ENCODE measurements at regions not wholly inside any gene's neighbourhood (a gene's known extent, or its start where the extent isn't known, plus 50 kb on each side); places are given as distances from the start of the nearest gene placed in this dataset.

DNA sequence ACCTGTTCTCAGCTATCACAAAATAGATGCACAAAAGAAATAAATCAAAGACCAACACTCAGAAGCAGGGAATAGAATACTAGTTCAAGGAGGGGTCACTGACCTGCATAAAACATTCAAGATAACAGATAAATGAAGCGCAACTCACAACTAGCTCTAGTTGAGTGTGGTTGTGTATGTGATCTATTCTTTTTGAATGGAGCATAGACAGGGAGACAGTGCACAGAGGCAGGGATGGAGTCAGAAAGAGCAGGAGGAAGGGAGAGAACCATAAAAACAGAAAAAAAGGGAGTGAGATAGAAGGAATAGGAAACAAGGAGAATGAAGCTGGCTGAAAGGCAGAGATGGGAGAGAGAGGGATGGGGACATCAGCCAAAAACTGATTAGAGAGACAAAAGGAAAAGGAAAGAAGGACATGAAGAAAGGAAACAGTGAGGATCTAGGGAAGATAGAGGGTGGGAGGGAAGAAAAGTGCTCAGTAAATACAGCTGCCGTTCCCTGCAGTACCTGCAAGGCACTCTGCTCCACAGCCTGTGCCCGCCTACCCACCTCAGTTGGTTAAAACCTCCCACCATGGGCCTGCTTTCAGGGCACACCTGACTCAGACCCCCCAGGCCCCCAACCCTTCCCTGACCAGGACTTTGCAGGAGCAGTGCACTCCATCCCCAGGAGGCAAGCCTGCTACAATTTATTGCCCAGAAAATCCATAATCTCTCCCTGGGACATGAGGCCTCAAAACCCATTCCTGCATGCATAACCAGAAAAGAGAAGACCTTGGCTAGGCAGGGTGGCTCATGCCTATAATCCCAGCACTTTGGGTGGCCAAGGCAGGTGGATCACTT, 385.2 kb upstream of the POU3F1 start:
- DNase-seq = no peak

DNA sequence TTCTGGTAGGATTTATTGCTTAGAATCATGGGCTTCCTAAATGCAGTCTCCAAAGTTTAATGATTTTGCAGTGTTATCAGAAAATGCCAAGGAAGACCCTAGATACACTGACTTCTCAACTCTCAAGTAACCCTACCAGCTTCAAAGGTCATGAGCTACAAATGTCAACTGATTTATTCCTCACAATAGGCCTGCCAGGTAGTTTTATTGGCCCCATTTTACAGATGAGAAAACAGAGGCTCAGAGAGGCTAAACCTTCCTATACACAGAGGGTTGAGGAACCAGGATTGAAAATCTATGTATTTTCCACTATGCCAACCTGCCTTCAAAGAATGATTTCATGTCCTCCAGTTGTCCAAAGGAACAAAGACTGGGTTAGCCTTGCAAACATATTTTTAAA, 384.4 kb upstream of the POU3F1 start:
- no peak for DNase-seq

DNA sequence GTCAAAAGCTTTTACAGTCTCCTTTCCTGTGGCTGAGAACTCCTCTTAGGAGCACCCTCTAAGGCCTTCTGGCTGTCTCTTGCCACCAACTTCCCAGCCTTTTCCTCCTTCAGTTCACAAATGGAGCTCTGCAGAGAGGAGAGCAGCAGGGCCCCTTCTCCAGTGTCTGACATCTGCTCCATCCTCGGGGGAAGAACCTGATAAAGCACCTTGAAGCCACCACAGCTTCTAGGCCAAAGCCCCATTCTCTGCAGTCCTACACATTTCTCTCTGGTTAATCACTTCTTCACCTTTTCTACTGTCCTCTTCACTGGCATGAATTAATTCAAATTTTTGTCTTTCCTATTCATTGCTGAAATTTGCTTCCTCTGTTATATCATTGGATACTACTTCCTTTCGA, 378.1 kb upstream of the POU3F1 start:
- DNase-seq = no peak

DNA sequence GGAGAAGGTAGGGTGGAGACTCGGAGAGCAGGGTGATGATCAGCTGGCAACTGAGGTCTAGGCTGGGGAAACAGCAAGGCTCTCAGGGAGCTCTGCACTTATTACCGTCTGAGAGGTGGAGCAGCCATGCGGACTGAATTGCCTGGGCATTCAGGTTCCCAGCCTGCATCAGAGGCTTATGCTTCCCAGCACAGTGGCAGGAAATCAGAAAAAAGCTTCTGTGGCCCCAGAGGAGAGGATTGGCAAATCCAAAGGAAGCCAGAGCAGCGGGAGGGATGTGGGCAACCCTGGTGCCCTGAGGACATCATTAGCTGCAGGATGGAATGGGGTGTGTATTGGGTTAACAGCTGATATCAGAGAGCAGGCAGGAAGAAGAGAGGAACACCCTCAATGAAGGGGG, 374.1 kb upstream of the POU3F1 start:
- no peak for DNase-seq

DNA sequence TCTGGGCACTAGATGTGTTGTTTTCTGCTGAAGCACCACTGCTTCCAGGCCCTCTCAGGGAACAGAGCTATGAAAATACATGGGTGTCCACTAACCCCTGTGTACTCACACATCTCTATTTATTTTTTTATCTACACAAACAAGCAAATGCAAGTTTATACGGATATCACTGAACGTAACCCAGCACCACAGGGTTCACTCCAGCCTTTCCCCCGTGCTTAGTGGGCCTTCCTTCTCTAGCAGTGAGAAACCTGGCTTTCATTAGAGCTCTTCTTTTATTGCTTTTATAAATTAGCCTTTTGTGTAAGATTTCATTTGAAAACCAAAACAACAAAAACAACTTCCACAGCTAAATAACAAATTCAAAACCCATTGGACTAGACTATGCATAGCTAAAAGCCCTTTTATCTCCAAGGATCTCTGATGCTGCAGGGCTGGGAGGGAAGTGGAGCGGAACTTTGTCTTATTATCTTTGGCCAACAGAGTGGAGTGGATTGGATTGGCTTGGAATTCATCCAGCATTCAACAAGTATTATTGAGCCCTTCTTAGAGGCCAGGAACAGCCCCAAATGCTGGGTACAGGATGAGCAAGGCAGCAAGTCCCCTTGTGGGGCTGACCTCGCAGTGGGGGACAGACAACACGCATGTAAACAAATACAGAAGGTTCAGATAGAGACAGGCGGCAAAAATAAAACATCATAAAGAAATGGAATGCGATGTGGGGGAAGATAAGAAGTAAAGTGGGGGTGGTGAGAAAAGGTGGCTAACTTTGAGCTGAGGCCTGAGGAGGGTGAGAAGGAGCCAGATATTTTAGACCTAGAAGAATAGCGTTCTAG, 371.8 kb upstream of the POU3F1 start:
- peak in 22 of 56 donors; percentile 1 to 50 (median 26) for DNase-seq

DNA sequence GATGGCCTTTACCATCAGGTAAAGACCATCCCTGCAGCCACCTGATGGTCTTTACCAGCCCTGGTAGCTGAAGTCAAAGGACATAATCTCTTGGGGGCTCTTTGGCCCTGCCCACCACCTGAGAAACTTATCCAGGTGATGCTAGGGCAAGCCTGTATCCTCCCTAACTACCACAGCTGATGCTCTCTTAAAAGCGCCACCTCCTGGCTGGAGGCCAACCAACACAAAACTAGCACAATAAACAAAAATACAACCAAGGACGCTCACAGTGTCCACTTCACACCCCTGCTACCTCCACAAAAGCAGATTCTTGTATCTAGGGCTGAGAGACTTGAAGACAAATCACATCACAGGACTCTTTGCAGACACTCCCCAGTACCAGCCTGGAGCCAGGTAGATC, 357.1 kb upstream of the POU3F1 start:
- DNase-seq = no peak

DNA sequence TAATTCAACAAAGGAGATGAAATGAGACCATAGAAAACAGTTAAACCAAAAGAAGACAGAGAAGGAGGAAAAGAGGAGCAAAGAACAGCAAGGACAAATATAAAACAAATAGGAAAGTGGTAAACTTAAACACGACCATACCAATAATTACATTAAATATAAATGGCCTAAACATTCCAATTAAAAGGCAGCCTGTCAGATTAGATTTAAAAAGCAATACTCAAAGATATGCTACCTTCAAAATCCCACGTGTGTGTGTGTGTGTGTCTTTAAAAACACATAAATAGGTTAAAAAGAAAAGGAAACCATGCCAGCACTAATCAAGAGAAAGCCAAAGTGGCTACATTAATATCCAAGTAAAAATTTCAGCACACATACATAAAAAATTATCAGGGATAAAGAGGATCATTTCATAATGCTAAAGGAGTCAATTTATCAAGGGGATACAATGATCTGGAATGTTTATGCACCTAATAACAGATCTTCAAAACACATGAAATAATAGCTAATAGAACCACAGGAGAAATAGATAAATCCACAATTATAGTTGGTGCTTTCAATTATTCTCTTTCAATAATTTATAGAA, 355.7 kb upstream of the POU3F1 start:
- DNase-seq = no peak

DNA sequence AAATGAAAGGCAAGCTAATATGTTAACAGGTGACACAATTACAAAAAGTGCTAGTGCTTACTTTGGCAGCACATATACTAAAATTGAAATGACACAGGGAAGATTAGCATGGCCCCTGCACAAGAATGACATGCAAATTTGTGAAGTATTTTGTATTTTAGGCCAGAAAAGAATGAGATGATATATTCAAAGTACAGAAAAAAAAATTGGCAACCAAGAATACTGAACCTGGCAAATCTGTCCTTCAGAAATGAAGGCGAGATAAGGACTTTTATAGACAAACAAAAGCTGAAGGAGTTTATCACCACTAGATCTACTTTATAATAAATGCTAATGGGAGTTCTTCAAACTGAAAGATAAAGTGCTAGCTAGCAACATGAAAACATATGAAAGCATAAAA, 350.0 kb upstream of the POU3F1 start:
- no peak for DNase-seq

DNA sequence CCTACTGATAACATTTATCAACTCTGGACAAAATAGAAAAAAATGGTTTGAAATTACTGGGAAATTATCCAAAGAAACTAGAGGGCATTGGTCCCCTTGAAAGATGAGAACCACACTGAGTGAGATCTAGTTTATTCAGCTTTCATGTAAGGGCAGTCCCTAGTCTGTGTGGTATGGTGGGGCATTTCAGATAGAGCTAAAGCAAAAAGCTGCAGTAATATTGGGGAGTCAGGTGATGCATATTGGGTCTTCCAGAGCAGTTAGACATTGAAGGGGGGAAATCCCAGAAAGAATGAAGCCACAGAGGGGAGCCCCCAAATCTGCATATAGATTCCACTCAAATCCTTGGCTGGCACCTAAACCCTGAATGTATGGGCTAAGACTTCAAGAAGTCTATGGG, 347.7 kb upstream of the POU3F1 start:
- DNase-seq = no peak

DNA sequence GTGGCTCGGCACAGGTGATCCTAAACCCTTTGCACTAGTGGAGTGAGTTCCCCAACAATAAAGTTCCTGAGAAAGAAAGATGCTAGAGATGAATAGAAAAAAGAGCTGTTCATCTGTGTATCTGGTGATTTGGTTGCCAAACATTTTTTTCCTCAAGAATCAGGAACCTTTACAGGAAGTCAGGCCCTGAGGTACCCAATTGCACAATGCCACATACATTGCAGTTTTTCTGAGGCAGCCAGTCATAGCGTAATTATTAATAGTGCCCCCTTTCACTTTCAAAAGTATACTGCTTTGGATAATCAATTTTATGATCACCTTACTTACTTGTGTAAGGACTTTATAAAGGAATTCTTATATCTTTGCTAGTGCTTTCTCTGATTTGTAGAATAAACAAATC, 346.3 kb upstream of the POU3F1 start:
- DNase-seq = no peak

DNA sequence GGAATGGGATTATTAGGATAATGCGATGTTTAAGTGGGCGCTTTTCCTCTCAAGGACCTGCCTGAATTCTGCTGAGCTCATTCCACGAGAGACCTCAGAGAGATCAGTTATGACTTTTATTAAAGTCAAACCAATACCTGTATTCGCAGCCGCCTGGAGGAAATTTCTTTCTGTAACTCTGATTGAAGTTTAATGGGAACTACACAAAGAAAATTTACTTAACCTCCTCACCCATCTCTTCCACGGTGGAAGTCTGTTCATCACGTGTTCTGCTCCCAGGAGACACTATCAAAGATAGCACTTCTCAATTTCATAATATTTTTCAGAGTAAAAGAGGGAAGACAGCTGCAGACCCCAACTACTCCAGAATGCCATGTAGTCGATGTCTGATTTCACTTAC, 334.7 kb upstream of the POU3F1 start:
- DNase-seq = no peak

DNA sequence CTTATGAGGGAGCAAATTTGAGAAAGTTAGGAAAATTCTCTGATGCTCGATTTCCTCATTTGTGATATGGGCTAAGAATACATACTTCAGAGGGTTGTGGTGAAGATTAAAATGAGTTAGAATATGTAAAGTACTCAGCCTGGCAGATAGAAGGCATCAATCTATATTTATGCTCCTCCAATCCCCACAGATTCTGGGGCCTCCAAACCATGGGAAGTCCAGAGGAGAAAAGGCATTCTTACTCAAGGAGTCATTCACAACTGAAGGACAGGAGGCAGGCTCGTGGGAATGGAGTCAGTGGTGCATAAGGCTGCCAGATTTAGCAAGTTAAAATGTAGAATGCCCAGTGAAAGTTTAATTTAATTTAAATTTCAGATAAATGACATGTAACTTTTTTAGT, 330.0 kb upstream of the POU3F1 start:
- no peak for DNase-seq

DNA sequence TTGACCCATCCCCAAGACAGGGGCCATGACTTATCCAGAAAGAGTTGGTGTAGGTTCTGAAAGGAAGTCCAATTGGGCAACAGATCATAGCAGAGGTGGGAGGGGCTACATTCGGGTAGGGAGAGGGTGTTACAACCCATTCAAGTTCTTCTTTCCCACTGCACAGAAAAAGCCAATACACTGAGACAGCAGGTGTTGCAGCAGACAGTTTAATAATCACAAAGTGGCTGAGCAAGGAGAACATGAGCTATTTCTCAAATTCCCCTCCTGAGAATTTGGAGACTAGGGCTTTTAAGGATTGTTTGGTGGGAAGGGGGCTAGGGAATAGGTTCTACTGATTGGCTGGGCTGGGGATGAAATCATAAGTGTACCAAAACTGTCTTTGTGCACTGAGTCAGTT, 328.4 kb upstream of the POU3F1 start:
- no peak for DNase-seq

DNA sequence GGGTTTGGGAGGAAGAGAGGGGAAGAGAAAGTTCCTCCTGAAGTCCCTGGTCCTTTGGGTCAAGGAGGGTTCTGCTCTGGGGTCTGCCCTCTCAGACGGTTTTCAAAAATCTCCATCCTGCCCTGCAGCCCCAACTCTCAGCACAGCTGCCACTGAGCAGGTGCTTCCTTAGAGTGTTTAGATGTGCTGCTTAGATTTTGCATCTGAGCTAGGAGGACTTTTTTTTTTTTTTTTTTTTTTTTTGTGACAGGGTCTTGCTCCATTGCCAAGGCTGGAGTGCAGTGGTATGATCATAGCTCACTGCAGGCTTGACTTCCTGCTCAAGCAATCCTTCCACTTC, 324.9 kb upstream of the POU3F1 start:
- no peak for DNase-seq

DNA sequence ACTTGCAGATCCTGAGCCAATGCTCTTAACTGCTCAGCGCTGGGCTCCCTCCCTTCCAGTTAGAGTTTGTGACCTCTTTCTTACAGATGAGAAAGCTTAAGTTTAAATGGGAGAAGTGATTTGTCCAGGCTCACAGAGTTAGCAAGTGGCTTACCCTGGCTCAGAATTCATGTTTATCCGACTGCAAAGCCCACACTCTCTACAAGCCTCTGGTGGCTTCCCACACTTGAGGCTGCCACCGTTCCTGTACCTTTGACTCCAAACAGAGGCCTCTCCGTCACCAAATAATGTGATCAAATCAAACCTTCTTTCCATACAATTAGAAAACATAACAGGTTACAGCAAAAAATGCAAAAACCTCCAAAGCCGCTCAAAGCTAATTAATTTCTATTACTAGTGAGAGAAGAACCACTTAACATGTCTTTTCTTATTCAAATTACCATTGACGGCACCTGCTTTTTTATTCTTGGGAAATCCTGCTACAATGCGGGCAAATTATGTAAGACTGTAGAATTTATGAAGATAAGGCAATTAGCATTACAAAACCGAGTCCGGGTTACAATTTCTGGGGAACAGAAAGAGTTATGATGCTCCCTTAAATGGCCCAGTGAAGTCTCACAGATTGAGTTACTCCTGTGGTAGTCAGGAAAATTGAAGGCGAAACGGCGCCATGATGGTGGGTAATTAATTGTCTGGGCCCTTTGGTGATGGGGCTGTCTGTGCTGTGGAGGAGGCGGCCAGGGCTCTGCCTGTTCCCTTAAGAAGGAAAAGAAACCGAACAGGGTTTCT, 324.3 kb upstream of the POU3F1 start:
- no peak for DNase-seq

DNA sequence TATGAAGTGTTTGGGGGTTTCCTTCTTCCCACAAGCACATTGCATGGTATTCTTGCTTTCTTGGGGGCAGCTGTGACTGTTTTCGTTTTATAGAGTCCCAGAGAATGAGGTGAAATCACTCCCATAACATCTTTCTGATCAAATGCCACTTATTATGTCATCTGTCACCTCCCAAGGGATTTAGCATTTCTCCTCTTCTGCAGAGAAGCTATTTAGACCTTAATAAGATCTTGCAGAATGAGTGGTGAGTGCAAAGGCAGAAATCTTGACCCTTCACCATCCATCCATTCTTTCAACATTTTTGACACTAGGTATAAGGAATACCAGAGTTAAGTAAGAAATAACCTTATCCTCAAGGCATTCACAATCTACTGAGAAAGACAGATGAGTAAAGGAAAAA, 318.6 kb upstream of the POU3F1 start:
- DNase-seq = no peak

DNA sequence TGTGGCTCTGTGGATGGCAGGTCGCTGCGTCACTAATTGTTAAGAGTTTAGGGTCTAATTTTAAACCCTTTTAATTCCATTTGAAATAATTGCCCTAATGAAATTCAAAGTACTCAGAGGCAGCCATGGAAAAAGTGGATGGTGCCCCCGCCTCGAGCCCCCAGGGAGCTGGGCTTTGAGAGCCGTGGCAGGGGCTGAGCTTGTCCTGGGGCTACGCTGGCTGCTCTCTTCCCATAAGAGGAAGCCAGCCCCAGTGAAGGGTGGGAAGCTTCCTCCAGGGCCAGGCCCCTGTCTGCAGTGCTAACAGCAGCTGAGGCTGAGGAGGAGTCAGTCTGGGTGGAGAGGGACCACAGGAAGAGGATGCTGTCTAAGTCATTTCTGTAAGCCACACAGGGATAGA, 315.0 kb upstream of the POU3F1 start:
- DNase-seq = no peak

DNA sequence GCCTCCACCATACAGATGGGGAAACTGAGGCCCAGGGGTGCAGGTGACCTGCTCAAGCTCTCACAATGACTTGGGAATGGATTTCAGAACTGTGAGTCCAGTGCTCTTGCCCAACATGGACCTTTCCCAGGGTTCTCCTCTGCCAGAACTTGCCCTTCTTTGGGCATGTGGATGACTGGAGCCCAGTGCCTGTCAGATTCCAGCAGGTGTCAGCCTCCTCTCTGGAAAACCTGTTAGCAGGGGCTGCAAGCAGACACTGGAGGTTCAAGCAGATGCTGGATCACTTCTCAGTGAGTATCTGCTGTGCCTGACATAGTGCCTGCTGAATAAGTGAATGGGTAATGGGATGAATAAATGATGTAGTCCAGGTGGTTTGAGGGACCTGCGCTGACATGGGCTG, 314.2 kb upstream of the POU3F1 start:
- DNase-seq = no peak

DNA sequence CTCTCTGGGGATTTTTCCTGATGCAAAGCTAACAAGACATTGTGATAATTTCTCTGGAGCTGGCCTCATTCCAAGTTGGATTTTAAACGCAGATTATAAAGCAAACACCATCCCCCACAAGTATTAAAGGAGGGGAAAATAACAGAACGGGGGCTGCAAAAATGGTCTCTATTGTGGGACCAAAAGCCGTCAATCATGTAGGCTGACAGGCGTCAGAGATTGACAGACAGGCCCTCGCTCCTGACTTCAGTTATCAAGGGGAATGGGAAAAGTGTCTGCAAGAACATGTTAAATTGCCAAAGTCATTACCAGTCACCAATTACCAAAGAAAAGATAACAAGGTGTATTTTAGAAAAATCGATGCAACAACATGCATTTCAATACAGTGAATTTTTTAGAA, 307.4 kb upstream of the POU3F1 start:
- DNase-seq = no peak

DNA sequence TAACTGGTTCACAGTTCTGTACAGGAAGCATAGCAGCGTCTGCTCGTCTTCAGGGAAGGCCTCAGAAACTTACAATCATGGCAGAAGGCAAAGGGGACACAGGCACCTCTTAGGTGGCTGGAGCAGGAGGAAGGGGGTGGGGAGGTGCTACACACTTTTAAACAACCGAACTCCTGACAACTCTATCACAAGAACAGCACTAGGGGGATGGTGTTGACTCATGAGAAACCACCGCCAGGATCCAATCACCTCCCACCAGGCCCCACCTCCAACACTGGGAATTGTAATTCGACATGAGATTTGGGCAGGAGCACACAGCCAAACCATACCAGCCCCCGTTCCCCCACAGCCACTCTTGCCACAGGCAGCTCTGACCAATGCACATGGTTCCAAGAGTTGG, 306.3 kb upstream of the POU3F1 start:
- no peak for DNase-seq

DNA sequence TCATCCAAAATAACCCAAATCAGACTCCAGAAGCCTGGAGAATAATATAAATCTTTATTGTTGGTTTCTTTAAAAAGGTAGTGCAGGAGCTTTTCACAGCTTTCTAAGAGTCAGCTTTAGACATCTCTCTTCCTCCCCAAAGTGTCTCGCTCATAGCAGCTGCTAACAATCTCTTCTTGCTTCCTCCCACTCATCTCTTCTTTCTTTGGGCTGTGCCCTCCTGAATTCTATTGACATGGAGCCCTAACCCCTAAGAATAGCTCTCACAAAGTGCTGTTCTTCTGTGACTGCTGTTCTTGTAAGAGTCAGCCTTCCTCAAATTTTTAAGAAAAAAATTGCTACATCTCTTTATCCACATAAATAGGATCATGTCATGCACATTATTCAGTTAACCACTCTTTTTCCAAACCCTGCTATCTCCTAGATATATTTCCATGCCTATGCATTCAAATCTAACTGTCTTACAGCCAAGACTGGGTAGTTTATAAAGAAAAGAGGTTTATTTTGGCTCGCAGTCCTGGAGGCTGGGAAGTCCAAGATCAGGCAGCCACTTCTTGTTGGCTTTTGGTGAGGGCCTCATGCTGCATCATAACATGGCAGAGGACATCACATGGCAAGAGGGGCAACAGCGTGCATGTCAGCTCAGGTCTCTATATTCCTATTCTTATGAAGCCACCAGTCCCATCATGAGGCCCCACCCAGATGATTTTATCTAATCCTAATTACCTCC, 301.0 kb upstream of the POU3F1 start:
- DNase-seq = no peak
